HG03025 (cell line): ENCODE measurements at regions not wholly inside any gene's neighbourhood (a gene's known extent, or its start where the extent isn't known, plus 50 kb on each side); places are given as distances from the start of the nearest gene placed in this dataset.
"Not testable (repeated sequence)": the region's sequence is repeated elsewhere in the genome, so short reads cannot be mapped to it uniquely, and the experiment has no call there.

ENCODE experiments used
- ATAC-seq: cut with Tn5 transposase; IDR thresholded peaks from one replicate; pipeline ENCODE4 v1.9.1; 2021; ENCODE audit warnings: mild to moderate bottlenecking, moderate library complexity; ENCODE audit not compliant: unreplicated experiment, low FRiP score

- no peak for ATAC-seq
Measured at GRCh38 chr7:130844811-130845580, 111.0 kb upstream of the KLF14 start.

- ATAC-seq: no peak
Measured at GRCh38 chr7:130845581-130846085, 111.6 kb upstream of the KLF14 start.

- ATAC-seq: no peak
Measured at GRCh38 chr7:130849604-130850003, 115.6 kb upstream of the KLF14 start.

- ATAC-seq: no peak
Measured at GRCh38 chr7:130850956-130851355, 116.9 kb upstream of the KLF14 start.

GRCh38 chr7:130852867-130853266 lies 118.9 kb upstream of the KLF14 start:
- ATAC-seq: no peak

GRCh38 chr7:130853503-130854279 lies 119.7 kb upstream of the KLF14 start:
- ATAC-seq: no peak

- no peak for ATAC-seq
Measured at GRCh38 chr7:130854481-130854880, 120.5 kb upstream of the KLF14 start.

- no peak for ATAC-seq
Measured at GRCh38 chr7:130856866-130857265, 122.9 kb upstream of the KLF14 start.

GRCh38 chr7:130860832-130861231 lies 126.8 kb upstream of the KLF14 start:
- ATAC-seq: not testable (repeated sequence)

- ATAC-seq: no peak
Measured at GRCh38 chr7:130865408-130866236, 131.6 kb upstream of the KLF14 start.

- no peak for ATAC-seq
Measured at GRCh38 chr7:130867039-130867438, 133.0 kb upstream of the KLF14 start.

GRCh38 chr7:130867581-130868136 lies 133.7 kb upstream of the KLF14 start:
- no peak for ATAC-seq

GRCh38 chr7:130868139-130868538 lies 134.1 kb upstream of the KLF14 start:
- ATAC-seq: no peak

GRCh38 chr7:130869918-130870317 lies 135.9 kb upstream of the KLF14 start:
- no peak for ATAC-seq

- ATAC-seq: no peak
Measured at GRCh38 chr7:130872341-130872740, 138.3 kb upstream of the KLF14 start.

GRCh38 chr7:130872756-130873448 lies 138.9 kb upstream of the KLF14 start:
- no peak for ATAC-seq

- ATAC-seq: no peak
Measured at GRCh38 chr7:130874071-130874915, 140.3 kb upstream of the KLF14 start.

- ATAC-seq: no peak
Measured at GRCh38 chr7:130875265-130875741, 141.3 kb upstream of the KLF14 start.

GRCh38 chr7:130875901-130876300 lies 141.9 kb upstream of the KLF14 start:
- ATAC-seq: no peak
